Glutamatergic neuron (in vitro differentiated cells): ENCODE measurements at regions not wholly inside any gene's neighbourhood (a gene's known extent, or its start where the extent isn't known, plus 50 kb on each side); places are given as distances from the start of the nearest gene placed in this dataset.

ENCODE experiments used
- DNase-seq: peaks from one replicate; pipeline ENCODE4 v3.0.0; 2022
- H3K27ac Mint-ChIP-seq: one replicate; pipeline ENCODE4 v1.8.0; 2020; ENCODE audit warnings: mild to moderate bottlenecking, mixed read lengths, inconsistent platforms; ENCODE audit not compliant: unreplicated experiment
- H3K27me3 Mint-ChIP-seq: one replicate; pipeline ENCODE4 v1.8.0; 2020; ENCODE audit warnings: mild to moderate bottlenecking, moderate library complexity, mixed read lengths, inconsistent platforms; ENCODE audit not compliant: unreplicated experiment
- H3K36me3 Mint-ChIP-seq: one replicate; pipeline ENCODE4 v1.8.0; 2020; ENCODE audit warnings: mild to moderate bottlenecking, mixed read lengths, inconsistent platforms; ENCODE audit not compliant: unreplicated experiment
- H3K4me1 Mint-ChIP-seq: one replicate; pipeline ENCODE4 v1.8.0; 2020; ENCODE audit warnings: mild to moderate bottlenecking, low read depth, mixed read lengths, inconsistent platforms; ENCODE audit not compliant: unreplicated experiment
- H3K4me3 Mint-ChIP-seq: one replicate; pipeline ENCODE4 v1.8.0; 2020; ENCODE audit warnings: mild to moderate bottlenecking, mixed read lengths, inconsistent platforms; ENCODE audit not compliant: unreplicated experiment
- H3K9me3 Mint-ChIP-seq: one replicate; pipeline ENCODE4 v1.8.0; 2020; ENCODE audit warnings: mild to moderate bottlenecking, moderate library complexity, mixed read lengths, inconsistent platforms; ENCODE audit not compliant: unreplicated experiment
- TF ChIP-seq, protein P1 (sequence below): fragments of 200-600 bp; sonication (generic); IDR thresholded peaks from one replicate; pipeline ENCODE4 v1.5.0; 2021; ENCODE audit not compliant: partially characterized antibody, unreplicated experiment

DNA sequence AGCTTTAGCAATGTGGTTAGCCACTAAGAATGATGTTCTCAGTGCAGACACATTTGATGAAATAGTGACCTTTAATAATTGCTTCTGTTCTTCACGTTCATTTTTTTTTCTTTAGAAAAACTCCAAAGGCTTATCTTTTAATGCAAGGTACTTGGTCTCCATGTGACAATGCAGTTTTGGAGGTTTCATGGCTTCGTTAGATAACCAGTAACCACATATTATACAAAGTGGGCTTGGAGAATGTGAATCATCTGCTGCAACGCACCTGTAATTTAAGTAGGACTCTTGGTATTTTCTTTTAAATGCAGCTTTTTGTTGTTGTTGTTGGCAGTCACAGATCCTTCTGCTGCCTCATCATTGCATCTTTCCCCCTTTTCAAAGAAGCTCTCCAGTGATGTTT is 1606.3 kb downstream of the SUCLG1 start:
- DNase-seq = no peak
- no peaks in the 10 kb centered on the region for H3K36me3 Mint-ChIP-seq
- no peak overlapping the region for H3K27ac Mint-ChIP-seq
- H3K9me3 Mint-ChIP-seq = no peaks in the 10 kb centered on the region
- no peaks in the 10 kb centered on the region for H3K27me3 Mint-ChIP-seq
- H3K4me1 Mint-ChIP-seq = no peaks in the 10 kb centered on the region
- no peak overlapping the region for H3K4me3 Mint-ChIP-seq
- TF ChIP-seq, protein P1, sequence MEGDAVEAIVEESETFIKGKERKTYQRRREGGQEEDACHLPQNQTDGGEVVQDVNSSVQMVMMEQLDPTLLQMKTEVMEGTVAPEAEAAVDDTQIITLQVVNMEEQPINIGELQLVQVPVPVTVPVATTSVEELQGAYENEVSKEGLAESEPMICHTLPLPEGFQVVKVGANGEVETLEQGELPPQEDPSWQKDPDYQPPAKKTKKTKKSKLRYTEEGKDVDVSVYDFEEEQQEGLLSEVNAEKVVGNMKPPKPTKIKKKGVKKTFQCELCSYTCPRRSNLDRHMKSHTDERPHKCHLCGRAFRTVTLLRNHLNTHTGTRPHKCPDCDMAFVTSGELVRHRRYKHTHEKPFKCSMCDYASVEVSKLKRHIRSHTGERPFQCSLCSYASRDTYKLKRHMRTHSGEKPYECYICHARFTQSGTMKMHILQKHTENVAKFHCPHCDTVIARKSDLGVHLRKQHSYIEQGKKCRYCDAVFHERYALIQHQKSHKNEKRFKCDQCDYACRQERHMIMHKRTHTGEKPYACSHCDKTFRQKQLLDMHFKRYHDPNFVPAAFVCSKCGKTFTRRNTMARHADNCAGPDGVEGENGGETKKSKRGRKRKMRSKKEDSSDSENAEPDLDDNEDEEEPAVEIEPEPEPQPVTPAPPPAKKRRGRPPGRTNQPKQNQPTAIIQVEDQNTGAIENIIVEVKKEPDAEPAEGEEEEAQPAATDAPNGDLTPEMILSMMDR = no peak

DNA sequence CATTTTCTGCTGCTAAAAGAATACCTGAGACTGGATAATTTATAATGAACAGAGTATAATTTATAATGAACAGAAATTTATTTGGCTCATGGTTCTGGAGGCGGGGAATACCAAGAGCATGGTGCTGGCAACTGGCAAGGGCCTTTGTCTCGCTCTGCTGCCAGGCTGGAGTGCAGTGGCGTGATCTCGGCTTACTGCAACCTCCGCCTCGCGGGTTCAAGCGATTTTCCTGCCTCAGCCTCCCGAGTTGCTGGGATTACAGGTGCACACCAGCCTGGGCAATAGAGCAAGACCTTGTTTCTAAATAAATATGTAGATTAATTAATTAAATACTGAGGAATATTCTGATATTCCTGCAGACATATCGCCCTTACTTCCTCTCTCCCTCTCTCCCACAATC is 1610.8 kb downstream of the SUCLG1 start:
- Mint-ChIP-seq H3K27me3 (no peaks in the 10 kb centered on the region), H3K27ac (no peak overlapping the region), H3K4me1 (no peaks in the 10 kb centered on the region), H3K4me3 (no peak overlapping the region), H3K9me3 (no peaks in the 10 kb centered on the region), H3K36me3 (no peaks in the 10 kb centered on the region)
- no peak for DNase-seq
- TF ChIP-seq, protein P1 = no peak

DNA sequence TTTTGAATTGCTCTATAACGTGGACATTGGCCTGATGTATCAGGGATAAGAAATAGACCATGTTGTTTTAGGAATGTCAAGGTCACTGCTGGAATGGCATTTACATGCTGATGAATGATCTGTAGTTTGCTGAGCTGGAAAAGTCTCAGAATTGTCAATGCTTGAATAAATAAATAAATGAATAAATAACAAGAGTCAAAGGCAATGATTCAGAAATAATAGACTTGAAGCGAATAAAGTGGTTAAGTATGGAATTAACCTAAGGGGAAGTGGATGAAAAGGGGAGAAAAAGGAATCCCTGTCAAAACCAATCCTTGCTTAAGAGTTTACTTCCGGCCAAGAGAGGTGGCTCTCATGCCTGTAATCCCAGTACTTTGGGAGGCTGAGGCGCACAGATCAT is 1620.0 kb downstream of the SUCLG1 start:
- Mint-ChIP-seq H3K36me3 (no peaks in the 10 kb centered on the region), H3K4me1 (no peaks in the 10 kb centered on the region), H3K4me3 (no peak overlapping the region), H3K27ac (no peak overlapping the region), H3K27me3 (no peaks in the 10 kb centered on the region), H3K9me3 (no peaks in the 10 kb centered on the region)
- DNase-seq = no peak
- TF ChIP-seq, protein P1 = no peak

DNA sequence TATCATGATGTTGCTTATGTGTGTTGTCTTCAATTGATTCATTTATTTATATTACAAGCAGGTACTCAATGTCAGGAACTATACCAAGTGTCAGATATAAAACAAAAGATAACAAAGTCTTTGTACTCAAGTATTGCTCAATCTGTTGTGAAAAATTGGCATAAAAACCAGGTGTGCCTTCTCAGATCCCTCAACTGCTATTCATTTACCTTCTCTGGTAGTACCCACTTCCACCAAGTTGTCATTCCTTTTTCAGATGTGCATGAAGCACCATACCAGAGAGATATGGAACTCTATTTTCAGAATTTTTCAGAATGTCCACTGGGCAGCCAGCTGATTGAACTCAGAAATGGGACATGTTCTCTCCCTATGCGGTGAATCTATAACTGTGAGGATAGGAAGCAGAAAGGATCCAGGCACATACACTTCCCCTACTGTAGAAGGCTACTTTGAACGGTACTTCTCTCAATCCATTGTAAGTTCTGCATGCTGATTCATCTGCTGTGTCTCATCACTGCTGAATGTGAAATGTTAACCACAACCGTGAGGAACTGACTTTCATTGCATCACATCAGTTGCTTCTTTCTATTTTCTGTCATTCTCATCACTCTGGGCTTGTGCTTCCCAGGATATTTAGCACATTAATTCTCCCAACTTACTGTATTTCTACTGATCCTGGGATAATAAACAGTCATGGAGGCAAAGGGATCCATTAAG is 1621.3 kb downstream of the SUCLG1 start:
- no peaks in the 10 kb centered on the region for H3K27me3 Mint-ChIP-seq
- DNase-seq = no peak
- no peak overlapping the region for H3K27ac Mint-ChIP-seq
- no peaks in the 10 kb centered on the region for H3K36me3 Mint-ChIP-seq
- H3K9me3 Mint-ChIP-seq = no peaks in the 10 kb centered on the region
- TF ChIP-seq, protein P1 = no peak
- no peaks in the 10 kb centered on the region for H3K4me1 Mint-ChIP-seq
- no peak overlapping the region for H3K4me3 Mint-ChIP-seq

DNA sequence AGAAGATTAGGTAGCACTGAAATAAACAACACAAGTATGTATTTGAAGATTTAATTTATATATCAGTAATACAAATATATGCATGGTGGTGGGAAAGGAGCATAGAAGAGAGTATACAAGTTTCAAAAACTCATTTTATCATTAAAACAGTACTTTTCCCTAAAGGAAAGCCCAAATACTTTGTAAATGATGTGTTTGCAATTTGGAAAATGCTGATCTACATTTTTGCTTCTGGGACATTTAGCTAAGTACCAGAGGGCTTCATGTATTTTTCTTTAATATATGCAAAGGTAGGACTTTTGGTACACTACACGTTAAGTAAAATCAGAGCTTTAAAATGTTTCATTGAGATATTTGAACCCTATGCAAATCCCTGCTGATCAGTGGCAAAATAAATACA is 1624.2 kb downstream of the SUCLG1 start:
- H3K27me3 Mint-ChIP-seq = no peaks in the 10 kb centered on the region
- H3K4me1 Mint-ChIP-seq = no peaks in the 10 kb centered on the region
- H3K27ac Mint-ChIP-seq = no peak overlapping the region
- TF ChIP-seq, protein P1 = no peak
- DNase-seq = no peak
- no peaks in the 10 kb centered on the region for H3K9me3 Mint-ChIP-seq
- no peaks in the 10 kb centered on the region for H3K36me3 Mint-ChIP-seq
- no peak overlapping the region for H3K4me3 Mint-ChIP-seq
